T-cell (primary cell): ENCODE measurements at regions not wholly inside any gene's neighbourhood (a gene's known extent, or its start where the extent isn't known, plus 50 kb on each side); places are given as distances from the start of the nearest gene placed in this dataset.

ENCODE experiments used
- ATAC-seq, 4 experiments: fragments of 200-7000 bp in 3 of 4; fragments of 150-1000 bp in 1 of 4; cut with Tn5 transposase; replicated peaks in 1 of 4; 1 replicate in 3 of 4; 2 replicates in 1 of 4; pipeline ENCODE4 v1.10.0; 2021; ENCODE audit warnings: moderate library complexity in 3 of 4, mild to moderate bottlenecking in 2 of 4, moderate number of reproducible peaks in 1 of 4
- CTCF ChIA-PET, 2 donors: fragments of 300-600 bp; sonication (Branson Sonifier 250); formaldehyde crosslinking; loops; one replicate each; lab custom pipeline; 2022; ENCODE audit warnings: antibody characterized with exemption in 2 of 2; lab: Charles Lee
- POLR2A ChIA-PET, 2 donors: fragments of 300-600 bp; sonication (Branson Sonifier 250); formaldehyde crosslinking; loops; one replicate each; lab custom pipeline; 2022; ENCODE audit warnings: antibody characterized with exemption in 2 of 2; lab: Charles Lee
- DNase-seq, 35 experiments: peaks; one replicate each; pipeline versions ENCODE4 v3.0.0 to v3.0.0-alpha.2; 2013 to 2023
- H3K27ac ChIP-seq: one replicate; pipeline ENCODE4 v1.5.1; 2013; ENCODE audit warnings: low read length
- H3K27me3 ChIP-seq, 2 experiments: replicated peaks in 1 of 2; 1 replicate in 1 of 2; 2 replicates in 1 of 2; pipeline versions ENCODE4 v1.6.1 to v1.7.0; 2013; ENCODE audit warnings: low read length in 1 of 2, mixed read lengths in 1 of 2; ENCODE audit not compliant: control insufficient read depth in 2 of 2, insufficient read depth in 2 of 2; ENCODE audit errors: extremely low read depth in 1 of 2
- H3K36me3 ChIP-seq, 2 donors: 1 replicate in 1 of 2; 2 replicates in 1 of 2; pipeline versions ENCODE4 v1.6.1 to v1.7.0; 2013; ENCODE audit warnings: low read length in 1 of 2; ENCODE audit not compliant: control insufficient read depth in 2 of 2, insufficient read depth in 1 of 2; ENCODE audit errors: extremely low read depth in 1 of 2
- H3K4me1 ChIP-seq, 2 experiments: 1 replicate in 1 of 2; 2 replicates in 1 of 2; pipeline versions ENCODE4 v1.6.1 to v1.7.0; 2013; ENCODE audit warnings: low read length in 2 of 2, mixed read lengths in 1 of 2; ENCODE audit not compliant: insufficient read depth in 2 of 2, control insufficient read depth in 1 of 2; ENCODE audit errors: extremely low read depth in 1 of 2
- H3K4me3 ChIP-seq, 2 donors: 1 replicate in 1 of 2; 2 replicates in 1 of 2; pipeline versions ENCODE4 v1.5.1 to v1.7.0; 2013; ENCODE audit warnings: mild to moderate bottlenecking in 2 of 2, low read length in 1 of 2, moderate library complexity in 1 of 2; ENCODE audit not compliant: control insufficient read depth in 1 of 2; ENCODE audit errors: extremely low read depth in 1 of 2
- H3K9me3 ChIP-seq: 2 replicates; pipeline ENCODE4 v1.7.0; 2013
- H3K27ac Mint-ChIP-seq, 2 donors: one replicate each; pipeline ENCODE4 v1.8.0; 2020 to 2021; ENCODE audit warnings: mild to moderate bottlenecking in 2 of 2, mixed read lengths in 2 of 2
- H3K27me3 Mint-ChIP-seq, 2 donors: one replicate each; pipeline ENCODE4 v1.8.0; 2021 to 2022; ENCODE audit warnings: mixed read lengths in 2 of 2
- H3K36me3 Mint-ChIP-seq: one replicate; pipeline ENCODE4 v1.8.0; 2021; ENCODE audit warnings: mixed read lengths
- H3K4me1 Mint-ChIP-seq, 3 donors: one replicate each; pipeline ENCODE4 v1.8.0; 2020 to 2022; ENCODE audit warnings: mixed read lengths in 3 of 3, mild to moderate bottlenecking in 1 of 3
- H3K4me3 Mint-ChIP-seq, 3 donors: one replicate each; pipeline ENCODE4 v1.8.0; 2020 to 2022; ENCODE audit warnings: mild to moderate bottlenecking in 3 of 3, mixed read lengths in 3 of 3, moderate library complexity in 3 of 3
- H3K9me3 Mint-ChIP-seq, 3 donors: one replicate each; pipeline ENCODE4 v1.8.0; 2020 to 2022; ENCODE audit warnings: mixed read lengths in 3 of 3
- WGBS: methylation state at CpG from one replicate; pipeline ENCODE4 v1.1.5; 2013; ENCODE audit warnings: missing lambda C conversion rate; ENCODE audit not compliant: insufficient coverage; 5-methylcytosine and 5-hydroxymethylcytosine counted together

- Histone ChIP-seq H3K4me1 (no peaks in the 10 kb centered on the region), H3K4me3 (no peak overlapping the region), H3K27ac (no peak overlapping the region), H3K36me3 (no peaks in the 10 kb centered on the region), H3K9me3 (no peaks in the 10 kb centered on the region), H3K27me3 (no peaks in the 10 kb centered on the region)
- H3K27me3 Mint-ChIP-seq, result no peaks in the 10 kb centered on the region
- DNase-seq, result no peak
- CTCF ChIA-PET, result no interaction called here
- H3K9me3 Mint-ChIP-seq, result no peaks in the 10 kb centered on the region
- no peaks in the 10 kb centered on the region for H3K36me3 Mint-ChIP-seq
- H3K4me1 Mint-ChIP-seq, result no peaks in the 10 kb centered on the region
- no peak overlapping the region for H3K4me3 Mint-ChIP-seq
- POLR2A ChIA-PET, result no interaction called here
- no peak for ATAC-seq
- no peak overlapping the region for H3K27ac Mint-ChIP-seq
These were observed 152.3 kb upstream of the STEAP4 start for GRCh38 chr7:88458946-88459345.

- Histone ChIP-seq H3K27ac (no peak overlapping the region), H3K4me1 (no peaks in the 10 kb centered on the region), H3K4me3 (no peak overlapping the region), H3K36me3 (no peaks in the 10 kb centered on the region), H3K27me3 (no peaks in the 10 kb centered on the region), H3K9me3 (no peaks in the 10 kb centered on the region)
- no peaks in the 10 kb centered on the region for H3K4me1 Mint-ChIP-seq
- no peak overlapping the region for H3K4me3 Mint-ChIP-seq
- H3K27ac Mint-ChIP-seq, result no peak overlapping the region
- DNase-seq (no peak), ATAC-seq (no peak)
- H3K36me3 Mint-ChIP-seq, result no peaks in the 10 kb centered on the region
- H3K27me3 Mint-ChIP-seq, result no peaks in the 10 kb centered on the region
- no peaks in the 10 kb centered on the region for H3K9me3 Mint-ChIP-seq
- POLR2A ChIA-PET, result no interaction called here
- CTCF ChIA-PET, result no interaction called here
These were observed 151.6 kb upstream of the STEAP4 start for GRCh38 chr7:88458279-88458678.

DNA sequence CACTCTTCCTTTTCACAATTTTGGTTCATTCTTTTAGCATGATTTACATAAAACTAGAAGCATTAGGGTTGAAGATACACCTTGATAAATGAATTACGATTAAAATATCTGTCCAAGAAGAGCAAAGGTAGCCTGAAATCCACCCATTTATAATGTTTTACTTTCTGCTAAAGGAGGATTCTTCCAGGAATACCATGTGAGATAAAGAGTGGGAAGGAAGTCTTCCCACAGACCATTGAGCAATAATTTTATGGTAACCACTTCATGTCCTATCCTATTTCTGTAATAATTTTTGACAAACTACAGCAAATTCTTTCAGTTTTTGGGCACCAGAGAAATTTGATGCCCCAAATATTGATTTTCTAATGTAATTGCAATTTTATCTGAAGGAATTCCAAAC lies 150.6 kb upstream of the STEAP4 start:
- no CpG with 5 or more reads among the region's 1 CpG for WGBS
- H3K27ac Mint-ChIP-seq, result no peak overlapping the region
- H3K36me3 Mint-ChIP-seq, result no peaks in the 10 kb centered on the region
- ATAC-seq, result no peak
- no peak overlapping the region for H3K4me3 Mint-ChIP-seq
- Histone ChIP-seq H3K27me3 (no peaks in the 10 kb centered on the region), H3K9me3 (no peaks in the 10 kb centered on the region), H3K4me3 (no peak overlapping the region), H3K4me1 (no peaks in the 10 kb centered on the region), H3K36me3 (no peaks in the 10 kb centered on the region), H3K27ac (no peak overlapping the region)
- H3K9me3 Mint-ChIP-seq, result no peaks in the 10 kb centered on the region
- CTCF ChIA-PET, result no interaction called here
- H3K4me1 Mint-ChIP-seq, result no peaks in the 10 kb centered on the region
- no peak for DNase-seq
- POLR2A ChIA-PET, result no interaction called here
- peaks cover 0 to 3% of the 10 kb centered on the region in 2 donors for H3K27me3 Mint-ChIP-seq

- Mint-ChIP-seq H3K4me3 (no peak overlapping the region), H3K27ac (no peak overlapping the region), H3K9me3 (no peaks in the 10 kb centered on the region), H3K36me3 (no peaks in the 10 kb centered on the region), H3K4me1 (no peaks in the 10 kb centered on the region), H3K27me3 (peaks cover 0 to 4% of the 10 kb centered on the region in 2 donors)
- POLR2A ChIA-PET, result no interaction called here
- DNase-seq (no peak), ATAC-seq (no peak)
- Histone ChIP-seq H3K9me3 (no peaks in the 10 kb centered on the region), H3K27me3 (no peaks in the 10 kb centered on the region), H3K36me3 (no peaks in the 10 kb centered on the region), H3K4me3 (no peak overlapping the region), H3K4me1 (no peaks in the 10 kb centered on the region), H3K27ac (no peak overlapping the region)
- no CpG with 5 or more reads among the region's 1 CpG for WGBS
- CTCF ChIA-PET, result no interaction called here
These were observed 149.8 kb upstream of the STEAP4 start for GRCh38 chr7:88456490-88456889.

GRCh38 chr7:88455696-88456095 lies 149.0 kb upstream of the STEAP4 start:
- ATAC-seq, result no peak
- no peaks in the 10 kb centered on the region for H3K4me1 Mint-ChIP-seq

DNA sequence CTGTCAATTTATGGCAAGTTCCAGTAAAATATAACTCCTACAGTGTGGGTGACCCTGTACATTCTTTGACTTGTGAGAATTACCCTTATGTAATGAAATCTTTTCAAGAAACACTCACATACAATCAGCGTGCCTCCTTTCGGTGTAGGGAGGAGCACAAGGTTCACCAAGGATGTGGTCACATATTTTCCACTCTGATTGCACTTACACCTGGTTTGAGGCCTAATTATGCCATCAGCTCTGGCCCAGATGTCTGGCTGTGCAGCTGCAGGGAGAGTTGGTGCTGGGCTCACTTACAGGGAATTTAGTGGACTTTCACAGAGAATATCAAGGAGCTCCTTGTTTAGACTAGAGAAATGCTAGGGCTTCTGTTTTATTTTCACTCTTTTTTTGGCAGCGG lies 146.0 kb upstream of the STEAP4 start:
- H3K4me3 Mint-ChIP-seq, result no peak overlapping the region
- Histone ChIP-seq H3K27me3 (no peaks in the 10 kb centered on the region), H3K36me3 (no peaks in the 10 kb centered on the region), H3K27ac (no peak overlapping the region), H3K9me3 (no peaks in the 10 kb centered on the region), H3K4me1 (no peaks in the 10 kb centered on the region), H3K4me3 (no peak overlapping the region)
- ChIA-PET POLR2A (no interaction called here), CTCF (no interaction called here)
- no peaks in the 10 kb centered on the region for H3K4me1 Mint-ChIP-seq
- H3K9me3 Mint-ChIP-seq, result no peaks in the 10 kb centered on the region
- ATAC-seq (no peak), DNase-seq (peak in 1 of 35 experiments; percentile 2)
- no peaks in the 10 kb centered on the region for H3K36me3 Mint-ChIP-seq
- 71% methylated on average over 2 of the region's 3 CpGs for WGBS
- peaks cover 0 to 10% of the 10 kb centered on the region in 2 donors for H3K27me3 Mint-ChIP-seq
- no peak overlapping the region for H3K27ac Mint-ChIP-seq

More at GRCh38 chr7:88455696-88456095, 149.0 kb upstream of the STEAP4 start:
- no peak for DNase-seq
- CTCF ChIA-PET, result no interaction called here
- no peak overlapping the region for H3K27ac ChIP-seq
- Mint-ChIP-seq H3K27ac (no peak overlapping the region), H3K27me3 (peaks cover 0 to 10% of the 10 kb centered on the region in 2 donors), H3K4me3 (no peak overlapping the region), H3K36me3 (no peaks in the 10 kb centered on the region), H3K9me3 (no peaks in the 10 kb centered on the region)
- no peaks in the 10 kb centered on the region for H3K9me3 ChIP-seq
- POLR2A ChIA-PET, result no interaction called here
- H3K27me3 ChIP-seq, result no peaks in the 10 kb centered on the region
- WGBS, result 57% methylated on average over 1 of the region's 1 CpG
- no peaks in the 10 kb centered on the region for H3K4me1 ChIP-seq
- H3K4me3 ChIP-seq, result no peak overlapping the region
- no peaks in the 10 kb centered on the region for H3K36me3 ChIP-seq

GRCh38 chr7:88450874-88451273 lies 144.2 kb upstream of the STEAP4 start:
- Histone ChIP-seq H3K36me3 (no peaks in the 10 kb centered on the region), H3K4me3 (no peak overlapping the region), H3K27me3 (no peaks in the 10 kb centered on the region), H3K27ac (no peak overlapping the region), H3K9me3 (no peaks in the 10 kb centered on the region), H3K4me1 (no peaks in the 10 kb centered on the region)
- ChIA-PET CTCF (no interaction called here), POLR2A (no interaction called here)
- Mint-ChIP-seq H3K4me1 (no peaks in the 10 kb centered on the region), H3K4me3 (no peak overlapping the region), H3K27me3 (peaks cover 0 to 10% of the 10 kb centered on the region in 2 donors), H3K9me3 (no peaks in the 10 kb centered on the region), H3K36me3 (no peaks in the 10 kb centered on the region), H3K27ac (no peak overlapping the region)
- ATAC-seq, result no peak
- WGBS, result no CpG with 5 or more reads among the region's 1 CpG
- no peak for DNase-seq
